ENCODE measurements at regions not wholly inside any gene's neighbourhood (a gene's known extent, or its start where the extent isn't known, plus 50 kb on each side); places are given as distances from the start of the nearest gene placed in this dataset.

DNA sequence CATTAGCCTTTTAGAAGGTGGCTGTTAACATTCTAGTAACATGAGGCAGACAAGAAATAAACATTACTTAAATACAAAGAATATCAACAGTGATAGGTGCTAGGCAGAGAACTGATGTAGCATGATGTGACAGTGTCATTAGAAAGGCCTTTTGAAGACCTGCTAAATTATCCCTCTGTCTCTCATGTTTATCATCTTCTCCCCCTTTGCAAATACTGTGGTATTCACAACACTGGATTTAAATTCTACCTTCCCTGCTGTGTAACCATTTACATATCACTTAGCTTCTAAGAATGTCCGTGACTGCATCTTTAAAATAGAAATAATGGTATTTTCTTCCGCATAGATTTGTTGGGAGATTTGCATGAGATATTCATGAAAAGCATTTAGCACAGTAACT is 74.4 kb upstream of the CLEC14A start:
- H3K4me1 Mint-ChIP-seq = no peaks in the 10 kb centered on the region
- no peaks in the 10 kb centered on the region for H3K36me3 Mint-ChIP-seq
- no peak for DNase-seq
- no peak overlapping the region for H3K27ac ChIP-seq (ENCODE audit: low read depth in 1 of 2, low read length in 2 of 2)
- H3K9ac ChIP-seq (ENCODE audit: insufficient read depth, low read length, poor library complexity, severe bottlenecking) = no peak overlapping the region
- H3K4me2 ChIP-seq (replicated peaks; ENCODE audit: extremely low read depth, low read length, poor library complexity, severe bottlenecking) = no peak overlapping the region
- intact Hi-C loops (cut with micrococcal nuclease) = no loop called here
- no CpG with 5 or more reads among the region's 2 CpGs for WGBS (ENCODE audit: insufficient coverage)
- no peaks in the 10 kb centered on the region for H3K79me2 ChIP-seq (ENCODE audit: insufficient read depth, low read length)
- peaks cover 0 to 2% of the 10 kb centered on the region in 2 donors for H3K9me3 ChIP-seq (replicated peaks in 1 of 2; ENCODE audit: control insufficient read depth in 1 of 2, insufficient read depth in 1 of 2, low read length in 2 of 2)
- peaks cover 0 to 2% (median 2%) of the 10 kb centered on the region in 3 donors for H3K27me3 Mint-ChIP-seq (ENCODE audit: low read depth in 3 of 3)
- no peak overlapping the region for H3K4me3 ChIP-seq (replicated peaks in 1 of 3; ENCODE audit: low read depth in 2 of 3, low read length in 3 of 3)
- no peak overlapping the region for H2AFZ ChIP-seq (ENCODE audit: insufficient read depth, low read depth, low read length, poor library complexity, severe bottlenecking)
- H4K20me1 ChIP-seq (ENCODE audit: insufficient read depth, low read length) = no peaks in the 10 kb centered on the region
- H3K27me3 ChIP-seq (ENCODE audit: control insufficient read depth in 2 of 2, insufficient read depth in 2 of 2, low read length in 2 of 2) = no peaks in the 10 kb centered on the region
- no peak overlapping the region for H3K4me3 Mint-ChIP-seq
- H3K27ac Mint-ChIP-seq = no peak overlapping the region
- no peaks in the 10 kb centered on the region for H3K36me3 ChIP-seq (replicated peaks in 1 of 2; ENCODE audit: control insufficient read depth in 1 of 2, insufficient read depth in 2 of 2, low read length in 2 of 2)
- H3K9me3 Mint-ChIP-seq = peaks cover 0 to 7% (median 5%) of the 10 kb centered on the region in 7 donors
- TF ChIP-seq, protein P1, sequence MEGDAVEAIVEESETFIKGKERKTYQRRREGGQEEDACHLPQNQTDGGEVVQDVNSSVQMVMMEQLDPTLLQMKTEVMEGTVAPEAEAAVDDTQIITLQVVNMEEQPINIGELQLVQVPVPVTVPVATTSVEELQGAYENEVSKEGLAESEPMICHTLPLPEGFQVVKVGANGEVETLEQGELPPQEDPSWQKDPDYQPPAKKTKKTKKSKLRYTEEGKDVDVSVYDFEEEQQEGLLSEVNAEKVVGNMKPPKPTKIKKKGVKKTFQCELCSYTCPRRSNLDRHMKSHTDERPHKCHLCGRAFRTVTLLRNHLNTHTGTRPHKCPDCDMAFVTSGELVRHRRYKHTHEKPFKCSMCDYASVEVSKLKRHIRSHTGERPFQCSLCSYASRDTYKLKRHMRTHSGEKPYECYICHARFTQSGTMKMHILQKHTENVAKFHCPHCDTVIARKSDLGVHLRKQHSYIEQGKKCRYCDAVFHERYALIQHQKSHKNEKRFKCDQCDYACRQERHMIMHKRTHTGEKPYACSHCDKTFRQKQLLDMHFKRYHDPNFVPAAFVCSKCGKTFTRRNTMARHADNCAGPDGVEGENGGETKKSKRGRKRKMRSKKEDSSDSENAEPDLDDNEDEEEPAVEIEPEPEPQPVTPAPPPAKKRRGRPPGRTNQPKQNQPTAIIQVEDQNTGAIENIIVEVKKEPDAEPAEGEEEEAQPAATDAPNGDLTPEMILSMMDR (IDR thresholded peaks at IDR 0.05) = no peak
- H3K4me1 ChIP-seq (ENCODE audit: control insufficient read depth in 1 of 2, insufficient read depth in 2 of 2, low read length in 2 of 2) = no peaks in the 10 kb centered on the region

DNA sequence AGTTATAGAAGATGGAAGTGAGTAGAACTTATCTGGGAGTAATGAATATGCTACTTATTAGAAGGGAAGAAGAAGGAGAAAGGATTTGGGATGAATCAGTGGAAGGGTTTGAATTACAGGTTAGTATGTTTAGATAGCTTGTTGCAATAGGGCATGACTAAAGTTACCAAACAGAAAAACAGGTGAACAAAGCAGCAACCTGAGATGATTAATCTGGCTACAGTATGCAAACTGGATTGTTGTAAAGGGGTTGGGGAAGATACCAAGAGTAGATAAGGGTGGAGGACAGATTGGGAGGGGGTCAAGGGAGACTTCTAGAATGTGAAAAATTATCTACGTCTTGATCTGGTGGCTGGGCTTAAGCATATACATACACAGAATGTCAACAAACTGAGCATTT is 73.4 kb upstream of the CLEC14A start:
- Histone ChIP-seq H3K27ac (ENCODE audit: low read depth in 1 of 2, low read length in 2 of 2) (no peak overlapping the region), H4K20me1 (ENCODE audit: insufficient read depth, low read length) (no peaks in the 10 kb centered on the region)
- no peak overlapping the region for H3K27ac Mint-ChIP-seq

More for the DNA sequence above, 73.4 kb upstream of the CLEC14A start:
- Histone ChIP-seq H2AFZ (ENCODE audit: insufficient read depth, low read depth, low read length, poor library complexity, severe bottlenecking) (no peak overlapping the region), H3K27me3 (ENCODE audit: control insufficient read depth in 2 of 2, insufficient read depth in 2 of 2, low read length in 2 of 2) (no peaks in the 10 kb centered on the region), H3K4me1 (ENCODE audit: control insufficient read depth in 1 of 2, insufficient read depth in 2 of 2, low read length in 2 of 2) (no peaks in the 10 kb centered on the region), H3K4me2 (replicated peaks; ENCODE audit: extremely low read depth, low read length, poor library complexity, severe bottlenecking) (no peak overlapping the region), H3K36me3 (replicated peaks in 1 of 2; ENCODE audit: control insufficient read depth in 1 of 2, insufficient read depth in 2 of 2, low read length in 2 of 2) (no peaks in the 10 kb centered on the region), H3K9ac (ENCODE audit: insufficient read depth, low read length, poor library complexity, severe bottlenecking) (no peak overlapping the region), H3K79me2 (ENCODE audit: insufficient read depth, low read length) (no peaks in the 10 kb centered on the region), H3K9me3 (replicated peaks in 1 of 2; ENCODE audit: control insufficient read depth in 1 of 2, insufficient read depth in 1 of 2, low read length in 2 of 2) (peaks cover 0 to 2% of the 10 kb centered on the region in 2 donors), H3K4me3 (replicated peaks in 1 of 3; ENCODE audit: low read depth in 2 of 3, low read length in 3 of 3) (no peak overlapping the region)
- H3K27me3 Mint-ChIP-seq (ENCODE audit: low read depth in 3 of 3) = peaks cover 0 to 2% (median 2%) of the 10 kb centered on the region in 3 donors
- no CpG with 5 or more reads among the region's 1 CpG for WGBS (ENCODE audit: insufficient coverage)
- TF ChIP-seq, protein P1 (IDR thresholded peaks at IDR 0.05) = no peak
- no peak for DNase-seq
- no peaks in the 10 kb centered on the region for H3K36me3 Mint-ChIP-seq
- peaks cover 0 to 7% (median 5%) of the 10 kb centered on the region in 7 donors for H3K9me3 Mint-ChIP-seq
- no peak overlapping the region for H3K4me3 Mint-ChIP-seq
- intact Hi-C loops (cut with micrococcal nuclease) = no loop called here
- no peaks in the 10 kb centered on the region for H3K4me1 Mint-ChIP-seq
